ENCODE measurements at regions not wholly inside any gene's neighbourhood (a gene's known extent, or its start where the extent isn't known, plus 50 kb on each side); places are given as distances from the start of the nearest gene placed in this dataset.
"Not testable (repeated sequence)": the region's sequence is repeated elsewhere in the genome, so short reads cannot be mapped to it uniquely, and the experiment has no call there.

DNA sequence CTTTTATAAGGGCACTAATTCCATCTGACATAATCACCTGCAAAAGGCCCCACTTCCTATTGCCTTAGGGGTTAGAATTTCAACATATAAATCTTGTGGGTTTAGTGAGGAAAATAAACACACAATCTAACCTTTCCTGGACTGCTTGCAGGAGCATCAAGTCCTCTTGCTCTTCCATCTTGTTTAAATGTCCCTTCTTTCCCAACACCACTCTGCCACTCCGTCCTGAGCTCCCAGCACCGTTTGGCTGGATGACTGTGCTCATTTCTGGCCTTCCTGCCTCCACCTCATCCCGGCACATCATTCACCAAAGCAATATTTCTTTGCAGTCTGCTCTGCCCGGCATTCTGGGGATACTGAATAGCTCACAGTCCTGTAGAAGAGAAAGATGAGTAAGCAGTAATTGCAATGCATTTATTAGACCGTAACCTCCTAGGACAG, 247.8 kb downstream of the BCL2 start:
- DNase-seq: peak; percentile 23 to 33

DNA sequence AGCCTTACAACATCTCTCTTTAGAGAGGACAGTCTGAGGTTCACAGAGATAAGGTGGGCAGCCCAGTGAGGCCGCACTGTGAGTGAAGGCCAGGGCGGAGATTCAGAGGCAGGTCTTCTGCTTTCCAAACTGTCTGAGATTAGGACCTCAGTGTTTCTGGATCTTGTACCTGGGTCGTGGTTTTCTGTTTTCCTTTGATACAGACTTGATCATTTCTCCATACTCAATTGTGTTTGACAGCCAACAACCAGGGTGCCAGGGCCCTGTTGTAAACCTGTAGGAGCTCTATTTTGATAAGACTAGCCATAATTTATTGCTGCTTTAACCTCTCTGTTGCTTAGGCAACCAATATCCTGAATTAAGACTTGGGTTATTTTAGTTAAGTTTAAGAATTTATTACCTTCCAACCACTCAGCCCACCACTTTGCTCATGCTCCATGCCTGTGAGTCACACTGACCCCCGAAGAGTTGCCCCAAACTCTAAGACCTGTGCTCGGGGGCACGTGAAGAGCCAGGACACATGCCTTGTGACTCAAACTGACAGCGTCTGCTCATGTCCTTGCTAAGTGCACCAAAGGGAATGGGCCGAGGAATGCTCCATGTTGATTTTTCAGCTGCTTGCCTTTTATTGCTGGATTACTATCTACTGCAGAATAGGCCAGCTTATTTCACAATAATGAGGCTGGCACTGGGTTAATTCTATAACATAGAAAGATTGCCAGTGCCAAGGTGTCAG, 248.6 kb downstream of the BCL2 start:
- no peak for DNase-seq

DNA sequence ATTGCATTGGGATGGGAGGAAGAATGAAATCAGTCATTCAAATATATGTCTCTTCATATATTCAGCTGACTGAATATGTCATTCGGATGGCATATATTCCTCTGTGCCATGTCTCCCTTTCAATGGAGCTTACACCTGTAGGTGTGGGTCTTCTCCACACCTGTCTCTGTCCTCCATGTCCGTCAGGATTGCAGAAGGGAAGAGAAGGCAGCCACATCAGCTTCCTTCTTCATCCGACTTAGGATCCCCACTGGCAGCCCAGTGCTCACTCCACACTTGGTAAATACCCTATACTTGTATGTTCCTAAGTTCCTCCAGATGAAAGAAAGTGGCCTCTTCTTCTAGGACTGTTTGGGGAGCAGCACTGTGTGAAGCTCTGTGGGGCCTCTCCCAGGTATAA, 250.1 kb downstream of the BCL2 start:
- no peak for DNase-seq

DNA sequence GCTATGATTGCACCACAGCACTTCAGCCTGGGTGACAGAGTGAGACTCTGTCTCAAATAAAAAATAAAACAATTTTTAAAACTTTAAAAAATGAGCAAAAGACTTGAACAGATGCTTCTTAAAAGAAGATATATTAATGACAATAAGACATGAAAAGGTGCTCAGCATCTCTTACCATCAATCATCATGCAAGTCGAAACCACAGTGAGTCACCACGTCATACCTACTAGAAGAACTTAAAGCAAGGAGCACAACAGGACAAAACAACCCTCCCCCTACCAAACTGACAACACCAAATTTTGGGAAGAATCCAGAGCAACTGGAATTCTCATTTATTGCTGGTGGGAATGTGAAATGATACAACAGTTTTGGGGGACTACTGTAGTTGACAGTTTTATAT, 251.6 kb downstream of the BCL2 start:
- no peak for DNase-seq

DNA sequence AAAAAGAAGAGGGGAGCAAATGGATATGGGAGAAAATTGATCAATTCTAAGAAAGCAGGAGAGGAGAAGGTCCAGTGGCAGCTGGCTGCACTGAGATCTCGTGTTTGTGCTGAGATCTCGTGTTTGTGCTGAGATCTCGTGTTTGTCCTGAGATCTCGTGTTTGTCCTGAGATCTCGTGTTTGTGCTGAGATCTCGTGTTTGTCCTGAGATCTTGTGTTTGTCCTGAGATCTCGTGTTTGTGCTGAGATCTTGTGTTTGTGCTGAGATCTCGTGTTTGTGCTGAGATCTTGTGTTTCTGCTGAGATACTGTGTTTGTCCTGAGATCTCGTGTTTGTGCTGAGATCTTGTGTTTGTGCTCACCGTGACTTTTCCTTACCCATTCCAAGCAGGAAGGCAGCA, 254.4 kb downstream of the BCL2 start:
- no peak for DNase-seq

DNA sequence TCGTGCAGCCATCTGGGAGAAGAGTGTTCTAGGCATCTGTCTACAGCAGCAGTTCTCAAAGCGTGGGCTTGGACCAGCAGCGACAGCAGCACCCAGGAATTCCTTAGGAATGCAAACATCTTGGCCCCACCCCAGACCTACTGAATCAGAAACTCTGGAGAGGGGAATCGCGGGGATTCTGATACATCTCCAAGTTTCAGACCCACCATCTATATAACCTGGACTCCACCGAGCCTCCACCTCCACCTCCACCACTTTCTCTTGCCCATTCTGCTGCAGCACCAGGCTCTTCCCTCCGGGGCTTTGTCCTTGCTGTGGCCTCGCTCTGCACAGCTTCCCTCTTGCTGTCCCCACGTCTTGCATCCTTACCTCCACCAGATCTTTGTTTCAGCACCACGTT, 256.4 kb downstream of the BCL2 start:
- no peak for DNase-seq

DNA sequence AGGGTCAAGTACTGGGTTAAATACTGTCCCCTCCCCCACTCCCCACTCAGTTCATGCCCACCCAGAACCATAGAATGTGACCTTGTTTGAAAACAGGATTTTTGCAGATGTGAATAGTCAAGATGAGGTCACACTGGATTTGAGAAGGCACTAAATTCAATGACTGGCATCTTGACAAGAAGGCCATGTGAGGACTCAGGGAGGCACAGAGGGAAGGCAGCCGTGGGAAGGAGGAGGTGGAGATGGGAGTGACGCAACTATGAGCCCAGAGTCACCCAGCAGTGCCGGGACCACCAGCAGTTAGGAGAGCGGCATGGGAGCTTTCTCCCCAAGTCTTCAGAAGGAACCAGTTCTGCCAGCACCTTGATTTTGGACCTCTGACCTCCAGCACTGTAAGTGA, 257.3 kb downstream of the BCL2 start:
- DNase-seq: no peak

DNA sequence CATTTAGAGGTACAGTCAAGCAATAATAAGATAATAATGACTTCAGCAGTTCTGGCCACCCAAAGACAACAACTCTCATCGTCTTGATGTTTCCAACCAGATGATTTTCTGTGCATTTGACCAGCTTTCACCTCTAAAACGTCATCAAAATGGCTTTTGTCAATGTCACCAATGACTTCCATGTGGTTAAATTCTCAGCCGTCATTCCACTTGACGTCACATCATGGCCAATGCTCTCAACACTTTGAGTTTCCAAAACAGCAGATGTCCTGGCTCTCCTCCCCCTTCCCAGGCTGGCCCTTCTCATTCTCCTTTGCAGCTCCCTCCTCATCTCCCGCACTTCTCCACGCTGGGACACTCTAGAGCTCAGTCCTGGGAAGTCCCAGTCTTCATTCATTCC, 258.3 kb downstream of the BCL2 start:
- no peak for DNase-seq

DNA sequence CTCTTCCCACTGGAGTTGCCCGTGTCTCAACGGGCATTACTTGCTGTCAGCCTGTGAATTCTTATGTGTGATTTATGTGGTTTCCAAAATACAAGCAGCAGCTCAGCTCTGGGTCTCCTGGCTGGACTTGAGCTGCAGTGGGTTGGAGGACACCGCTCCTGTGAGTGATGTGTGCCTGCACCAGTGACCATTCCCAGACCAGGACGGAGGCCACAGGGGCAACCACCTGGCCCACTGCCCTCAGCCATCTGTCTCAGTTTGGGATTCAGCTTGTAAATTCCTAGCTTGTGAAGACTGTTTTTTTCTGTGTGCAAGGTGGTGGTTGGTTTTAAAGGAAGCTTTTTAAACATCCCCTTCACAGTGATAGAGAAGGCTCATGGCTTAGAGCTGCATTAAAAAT, 261.0 kb downstream of the BCL2 start:
- no peak for DNase-seq

DNA sequence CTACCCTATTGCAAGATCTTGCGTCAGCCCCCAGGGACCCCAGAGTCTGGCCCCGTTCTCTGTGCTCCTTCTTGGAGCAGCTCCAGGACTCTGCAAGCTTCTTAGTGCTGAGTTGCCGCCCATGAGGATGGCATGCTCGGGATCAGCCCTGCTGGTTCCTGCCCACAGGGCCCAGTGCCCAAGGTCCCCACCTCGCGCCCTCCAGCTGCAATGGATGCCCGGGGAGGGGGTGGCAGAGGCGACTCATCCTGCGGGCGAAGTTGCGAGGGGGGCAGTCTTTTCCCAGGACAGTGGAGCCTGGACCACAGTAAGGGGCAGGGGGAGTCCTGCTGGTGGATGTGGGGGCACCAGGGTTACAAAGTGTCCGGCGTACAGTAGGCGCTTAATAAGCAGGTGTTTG, 261.9 kb downstream of the BCL2 start:
- DNase-seq: no peak

DNA sequence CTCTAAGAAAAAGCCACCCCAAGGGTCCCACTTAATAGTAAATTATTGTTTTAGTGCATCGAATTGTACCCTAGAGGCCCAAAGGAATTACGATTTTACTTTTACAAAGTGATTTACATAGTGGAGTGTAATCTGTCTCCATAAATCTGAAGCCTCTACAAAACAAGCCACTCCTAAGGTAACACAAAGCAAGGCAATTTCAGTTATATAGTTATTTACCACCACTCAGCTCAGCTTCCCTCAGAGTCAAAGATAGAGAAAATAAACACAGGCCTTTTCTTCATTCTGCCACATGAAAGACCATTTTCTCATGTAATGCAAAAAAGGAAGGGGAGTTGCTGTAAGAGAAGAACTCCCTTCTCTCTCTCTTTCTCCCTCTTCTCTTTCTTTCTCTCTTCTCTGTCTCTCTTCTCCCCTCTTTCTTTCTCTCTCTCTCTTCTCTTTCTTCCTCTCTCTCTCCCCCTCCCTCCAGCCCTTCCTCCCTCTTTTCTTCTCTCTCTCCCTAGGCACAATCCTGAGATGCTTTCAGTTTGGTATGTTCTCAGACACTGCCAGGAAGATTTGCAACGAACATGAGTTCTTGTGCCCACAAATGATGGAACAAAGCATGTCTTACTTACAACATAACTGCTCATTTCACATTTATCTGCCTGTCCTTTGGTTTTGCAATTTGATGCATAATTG, 264.5 kb downstream of the BCL2 start:
- DNase-seq: no peak

DNA sequence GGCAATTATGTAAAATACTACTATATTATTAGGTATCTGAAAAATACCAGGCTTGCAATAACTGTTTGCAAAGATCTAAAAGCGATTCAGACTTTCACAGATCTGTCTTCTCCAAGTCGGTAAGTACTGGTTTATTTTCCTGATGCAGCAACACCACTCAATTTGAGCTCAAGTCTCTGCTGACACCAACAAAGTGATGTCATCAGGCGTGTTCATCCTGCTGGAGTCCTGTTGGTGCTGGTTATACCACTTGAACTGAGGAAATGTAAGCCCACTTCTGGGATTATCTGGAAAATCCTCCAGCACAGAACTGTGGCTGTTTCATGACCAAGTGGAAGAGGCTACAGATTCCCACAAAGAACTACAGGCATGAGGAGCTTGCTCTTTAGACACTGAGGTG, 267.6 kb downstream of the BCL2 start:
- no peak for DNase-seq

DNA sequence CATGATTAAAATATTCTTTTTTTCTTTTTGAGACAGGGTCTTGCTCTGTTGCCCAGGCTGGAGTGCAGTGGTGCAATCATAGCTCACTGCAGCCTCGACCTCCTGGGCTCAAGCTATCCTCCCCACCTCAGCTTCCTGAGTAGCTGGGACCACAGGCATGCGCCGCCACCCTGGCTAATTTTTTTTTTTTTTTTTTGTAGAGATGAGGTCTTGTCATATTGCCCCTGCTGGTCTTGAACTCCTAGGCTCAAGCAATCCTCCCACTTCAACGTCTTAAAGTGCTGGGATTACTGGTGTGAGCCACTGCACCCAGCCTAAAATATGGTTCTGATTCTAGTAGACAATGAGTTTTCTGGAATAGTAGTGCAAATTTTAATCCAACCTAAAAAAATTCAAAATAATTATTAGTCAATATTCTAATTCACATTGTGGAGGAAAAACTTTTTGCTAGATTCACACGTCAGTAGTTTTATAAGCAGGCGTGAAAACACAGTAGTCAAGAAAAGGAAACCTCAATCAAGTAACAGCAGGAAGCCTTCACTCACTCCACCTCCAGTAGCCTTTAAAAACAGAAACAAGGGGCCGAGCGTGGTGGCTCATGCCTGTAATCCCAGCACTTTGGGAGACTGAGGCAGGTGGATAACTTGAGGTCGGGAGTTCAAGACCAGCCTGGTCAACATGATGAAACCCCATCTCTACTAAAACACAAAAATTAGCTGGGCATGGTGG, 268.7 kb downstream of the BCL2 start:
- not testable (repeated sequence) for DNase-seq

DNA sequence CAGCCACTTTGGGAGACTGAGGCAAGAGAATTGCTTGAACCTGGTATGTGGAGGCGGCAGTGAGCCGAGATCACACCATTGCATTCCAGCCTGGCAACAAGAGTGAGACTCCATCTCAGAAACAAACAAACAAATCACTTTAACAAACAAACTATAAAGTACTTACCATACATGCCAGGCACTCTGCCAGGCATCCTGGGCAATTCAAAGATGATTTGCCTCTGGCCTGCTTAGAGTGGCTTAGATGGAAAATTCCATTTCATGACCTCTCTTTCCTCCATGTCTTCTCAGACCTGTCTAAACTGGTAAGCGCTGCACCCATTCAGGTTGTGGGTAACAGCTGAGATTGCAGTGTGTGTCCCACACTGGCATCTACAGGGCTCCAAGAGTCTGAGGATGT, 273.2 kb downstream of the BCL2 start:
- DNase-seq: no peak

DNA sequence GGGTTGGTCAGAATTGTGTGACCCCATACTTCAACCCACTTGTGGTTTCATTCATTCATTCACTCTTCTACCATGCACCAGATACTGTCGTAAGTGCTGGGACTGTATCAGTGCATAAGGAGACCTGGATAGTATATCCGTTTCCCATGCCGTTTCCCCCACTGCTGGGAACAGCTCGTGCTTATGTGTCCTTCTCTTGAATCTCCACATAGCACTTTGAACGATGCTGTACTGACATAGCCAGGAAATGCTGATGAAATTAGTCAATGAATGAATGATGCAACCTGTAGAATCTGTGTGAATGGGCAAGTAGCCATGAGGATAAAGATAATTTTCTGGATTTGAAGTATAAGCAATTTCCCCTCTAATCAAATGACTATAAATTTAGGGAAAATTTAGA, 276.1 kb downstream of the BCL2 start:
- DNase-seq: no peak

DNA sequence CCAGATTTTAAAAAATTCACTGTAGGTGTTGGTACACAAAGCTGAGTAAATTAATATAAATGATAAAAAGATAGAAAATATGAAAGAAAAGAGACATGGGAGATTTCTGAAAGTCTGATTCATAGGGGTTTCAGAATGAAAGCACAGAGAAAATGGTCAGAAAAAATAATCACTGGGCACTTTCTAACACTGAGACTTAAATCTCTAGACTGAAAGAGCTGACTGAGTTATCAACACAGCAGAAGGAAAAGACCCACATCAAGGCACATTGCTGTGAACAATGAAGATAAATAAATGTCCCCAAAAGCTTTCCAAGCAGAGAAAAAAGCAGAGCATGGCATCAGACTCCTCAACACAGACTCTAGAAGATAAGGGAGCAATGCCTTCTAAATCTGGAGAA, 277.2 kb downstream of the BCL2 start:
- DNase-seq: no peak

DNA sequence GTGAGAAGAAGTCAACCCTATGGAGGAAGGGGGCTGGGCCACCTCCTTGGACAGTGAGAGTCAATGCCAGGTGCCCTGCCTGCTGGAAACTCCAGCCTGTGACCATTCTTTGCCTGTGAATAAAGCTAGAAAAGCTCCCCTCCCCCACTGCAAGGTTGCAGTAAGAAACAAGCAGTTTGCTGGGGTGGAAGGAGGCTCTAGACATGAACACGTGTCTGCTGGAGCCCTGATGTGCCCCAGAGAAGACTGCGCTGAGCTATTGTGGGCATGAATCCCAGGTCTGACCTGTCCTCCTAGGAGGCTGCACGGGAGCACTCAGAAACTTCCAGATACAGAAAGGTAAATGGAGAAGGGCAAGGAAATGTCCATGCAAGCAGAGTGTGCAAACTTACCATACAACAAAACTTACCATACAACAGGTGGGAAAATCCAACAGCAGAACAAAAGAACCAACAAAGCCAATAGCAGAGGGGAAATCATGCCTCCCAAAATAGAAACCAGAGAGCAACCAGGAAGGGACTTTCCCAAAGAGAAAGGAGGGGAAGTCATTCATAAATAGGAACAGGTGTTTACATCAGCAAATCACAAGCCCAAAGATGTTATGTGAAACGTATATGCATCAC, 278.7 kb downstream of the BCL2 start:
- DNase-seq: no peak

DNA sequence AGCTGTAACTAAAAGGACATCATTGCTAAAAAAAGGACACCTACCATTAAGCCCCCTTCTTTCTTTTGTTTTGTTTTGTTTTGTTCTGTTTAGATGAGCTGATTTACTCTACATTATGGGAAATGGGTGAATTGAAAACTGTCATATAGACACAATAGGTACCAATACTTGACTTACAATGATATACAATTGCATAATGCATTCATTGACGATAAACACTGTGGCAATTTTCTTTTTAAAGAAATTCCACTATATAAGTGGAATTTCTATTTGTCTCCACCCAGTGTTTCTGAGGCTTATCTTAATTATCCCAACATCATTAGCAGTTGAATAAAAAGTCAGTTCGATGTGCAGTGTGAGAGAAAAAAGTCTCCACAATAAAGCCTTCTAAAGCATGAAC, 282.1 kb downstream of the BCL2 start:
- no peak for DNase-seq

DNA sequence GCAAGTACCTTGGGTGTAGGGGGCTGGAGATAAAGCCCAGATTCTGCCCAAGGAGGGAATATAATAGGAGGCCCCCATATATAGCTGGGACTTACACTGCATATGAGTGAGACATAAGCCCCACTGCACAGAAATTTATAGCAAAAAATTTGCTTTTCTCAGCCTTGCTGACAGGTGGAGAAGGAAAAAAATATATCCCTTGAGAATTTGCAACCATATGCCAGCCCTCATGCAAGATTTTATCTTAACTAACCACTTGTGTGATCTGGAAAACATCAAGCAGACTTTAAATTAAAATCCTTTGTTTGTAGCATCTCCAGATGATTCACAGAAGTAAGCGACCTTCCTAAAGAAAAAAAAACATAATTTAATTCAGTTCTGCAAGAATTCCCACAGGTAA, 288.2 kb downstream of the BCL2 start:
- DNase-seq: no peak
